Activated CD4-positive, alpha-beta memory T cell treated with anti-CD3 and anti-CD28 coated beads for 36 hours (primary cell): ENCODE measurements at regions not wholly inside any gene's neighbourhood (a gene's known extent, or its start where the extent isn't known, plus 50 kb on each side); places are given as distances from the start of the nearest gene placed in this dataset.

ENCODE experiments used
- CTCF ChIA-PET: fragments of 350-600 bp; sonication (Branson Sonifier 250); formaldehyde crosslinking; loops from one replicate; lab custom pipeline; 2021; ENCODE audit warnings: antibody characterized with exemption, inconsistent platforms; lab: Charles Lee
- POLR2A ChIA-PET: fragments of 350-600 bp; sonication (Branson Sonifier 250); formaldehyde crosslinking; loops from one replicate; lab custom pipeline; 2021; ENCODE audit warnings: antibody characterized with exemption; lab: Charles Lee
- DNase-seq: peaks from one replicate; pipeline ENCODE4 v3.0.0-alpha.2; 2020
- H3K27ac Mint-ChIP-seq: one replicate; pipeline ENCODE4 v1.8.0; 2021; ENCODE audit warnings: mixed read lengths
- H3K27me3 Mint-ChIP-seq: one replicate; pipeline ENCODE4 v1.8.0; 2021; ENCODE audit warnings: mixed read lengths
- H3K36me3 Mint-ChIP-seq: one replicate; pipeline ENCODE4 v1.8.0; 2021; ENCODE audit warnings: mixed read lengths
- H3K4me1 Mint-ChIP-seq: one replicate; pipeline ENCODE4 v1.8.0; 2021; ENCODE audit warnings: low read depth, mixed read lengths
- H3K4me3 Mint-ChIP-seq: one replicate; pipeline ENCODE4 v1.8.0; 2021; ENCODE audit warnings: mild to moderate bottlenecking, mixed read lengths
- H3K9me3 Mint-ChIP-seq: one replicate; pipeline ENCODE4 v1.8.0; 2021; ENCODE audit warnings: mixed read lengths
- intact Hi-C: fragments of 100-400 bp; cut with micrococcal nuclease; formaldehyde crosslinking; loops from one replicate; pipeline ENCODE4 v1.15.1; 2023

- CTCF ChIA-PET: no interaction called here
- DNase-seq: no peak
- H3K36me3 Mint-ChIP-seq: no peaks in the 10 kb centered on the region
- no peaks in the 10 kb centered on the region for H3K9me3 Mint-ChIP-seq
- POLR2A ChIA-PET: no interaction called here
- H3K4me1 Mint-ChIP-seq: no peaks in the 10 kb centered on the region
- intact Hi-C loops: no loop called here
- H3K4me3 Mint-ChIP-seq: no peak overlapping the region
- H3K27ac Mint-ChIP-seq: no peak overlapping the region
- H3K27me3 Mint-ChIP-seq: peaks cover 2% of the 10 kb centered on the region
These were observed 72.5 kb upstream of the DAB2 start for GRCh38 chr5:39497322-39497721.

- Mint-ChIP-seq H3K4me3 (no peak overlapping the region), H3K36me3 (no peaks in the 10 kb centered on the region), H3K4me1 (no peaks in the 10 kb centered on the region)
These were observed 70.4 kb upstream of the DAB2 start for GRCh38 chr5:39495227-39495626.

GRCh38 chr5:39494534-39494933 lies 69.8 kb upstream of the DAB2 start:
- intact Hi-C loops: no loop called here
- H3K36me3 Mint-ChIP-seq: no peaks in the 10 kb centered on the region

More at GRCh38 chr5:39495227-39495626, 70.4 kb upstream of the DAB2 start:
- H3K27me3 Mint-ChIP-seq: peaks cover 2% of the 10 kb centered on the region
- H3K27ac Mint-ChIP-seq: no peak overlapping the region
- POLR2A ChIA-PET: no interaction called here
- peaks cover 9% of the 10 kb centered on the region for H3K9me3 Mint-ChIP-seq
- intact Hi-C loops: no loop called here
- no peak for DNase-seq
- CTCF ChIA-PET: no interaction called here

GRCh38 chr5:39494107-39494510 lies 69.3 kb upstream of the DAB2 start:
- H3K9me3 Mint-ChIP-seq: peaks cover 16% of the 10 kb centered on the region
- intact Hi-C loops: no loop called here
- DNase-seq: no peak
- H3K36me3 Mint-ChIP-seq: no peaks in the 10 kb centered on the region
- H3K4me3 Mint-ChIP-seq: no peak overlapping the region
- POLR2A ChIA-PET: no interaction called here
- no peak overlapping the region for H3K27ac Mint-ChIP-seq
- H3K27me3 Mint-ChIP-seq: peaks cover 2% of the 10 kb centered on the region
- H3K4me1 Mint-ChIP-seq: no peaks in the 10 kb centered on the region
- CTCF ChIA-PET: no interaction called here

More at GRCh38 chr5:39494534-39494933, 69.8 kb upstream of the DAB2 start:
- Mint-ChIP-seq H3K4me3 (no peak overlapping the region), H3K27me3 (peaks cover 2% of the 10 kb centered on the region), H3K4me1 (no peaks in the 10 kb centered on the region), H3K27ac (no peak overlapping the region), H3K9me3 (peaks cover 15% of the 10 kb centered on the region)
- ChIA-PET POLR2A (no interaction called here), CTCF (no interaction called here)
- DNase-seq: no peak

GRCh38 chr5:39491210-39491609 lies 66.4 kb upstream of the DAB2 start:
- DNase-seq: no peak
- H3K36me3 Mint-ChIP-seq: no peaks in the 10 kb centered on the region
- ChIA-PET POLR2A (no interaction called here), CTCF (no interaction called here)
- H3K27me3 Mint-ChIP-seq: no peaks in the 10 kb centered on the region
- H3K4me1 Mint-ChIP-seq: no peaks in the 10 kb centered on the region
- intact Hi-C loops: no loop called here
- no peak overlapping the region for H3K27ac Mint-ChIP-seq
- peaks cover 16% of the 10 kb centered on the region for H3K9me3 Mint-ChIP-seq
- H3K4me3 Mint-ChIP-seq: no peak overlapping the region

GRCh38 chr5:39489263-39489662 lies 64.5 kb upstream of the DAB2 start:
- peaks cover 16% of the 10 kb centered on the region for H3K9me3 Mint-ChIP-seq
- no peaks in the 10 kb centered on the region for H3K4me1 Mint-ChIP-seq
- POLR2A ChIA-PET: no interaction called here
- H3K36me3 Mint-ChIP-seq: no peaks in the 10 kb centered on the region
- peaks cover 2% of the 10 kb centered on the region for H3K27me3 Mint-ChIP-seq
- DNase-seq: no peak
- intact Hi-C loops: no loop called here
- CTCF ChIA-PET: no interaction called here
- H3K27ac Mint-ChIP-seq: no peak overlapping the region
- no peak overlapping the region for H3K4me3 Mint-ChIP-seq

- H3K9me3 Mint-ChIP-seq: peaks cover 16% of the 10 kb centered on the region
- CTCF ChIA-PET: interaction anchor here (1.0 kb wide), 1 partner anchor 111 kb away, joined by 4 read pairs; no protein-coding TSS in a partner anchor
- intact Hi-C loops: no loop called here
- POLR2A ChIA-PET: no interaction called here
- no peak overlapping the region for H3K4me3 Mint-ChIP-seq
- no peak for DNase-seq
- H3K27ac Mint-ChIP-seq: no peak overlapping the region
- H3K36me3 Mint-ChIP-seq: no peaks in the 10 kb centered on the region
- H3K4me1 Mint-ChIP-seq: no peaks in the 10 kb centered on the region
- H3K27me3 Mint-ChIP-seq: peaks cover 5% of the 10 kb centered on the region
These were observed 62.0 kb upstream of the DAB2 start for GRCh38 chr5:39486790-39487189.

- ChIA-PET POLR2A (no interaction called here), CTCF (interaction anchor here (1.0 kb wide), 1 partner anchor 111 kb away, joined by 4 read pairs; no protein-coding TSS in a partner anchor)
- Mint-ChIP-seq H3K27ac (no peak overlapping the region), H3K9me3 (peaks cover 14% of the 10 kb centered on the region), H3K4me1 (no peaks in the 10 kb centered on the region), H3K4me3 (no peak overlapping the region), H3K27me3 (peaks cover 5% of the 10 kb centered on the region), H3K36me3 (no peaks in the 10 kb centered on the region)
- intact Hi-C loops: no loop called here
- no peak for DNase-seq
These were observed 61.6 kb upstream of the DAB2 start for GRCh38 chr5:39486361-39486760.

- CTCF ChIA-PET: no interaction called here
- peaks cover 5% of the 10 kb centered on the region for H3K27me3 Mint-ChIP-seq
These were observed 60.3 kb upstream of the DAB2 start for GRCh38 chr5:39485079-39485478.

GRCh38 chr5:39484673-39485072 lies 59.9 kb upstream of the DAB2 start:
- H3K4me1 Mint-ChIP-seq: no peaks in the 10 kb centered on the region
- no peak overlapping the region for H3K27ac Mint-ChIP-seq
- DNase-seq: no peak
- peaks cover 5% of the 10 kb centered on the region for H3K27me3 Mint-ChIP-seq
- intact Hi-C loops: no loop called here
- ChIA-PET CTCF (no interaction called here), POLR2A (no interaction called here)
- H3K9me3 Mint-ChIP-seq: peaks cover 3% of the 10 kb centered on the region
- H3K36me3 Mint-ChIP-seq: no peaks in the 10 kb centered on the region
- H3K4me3 Mint-ChIP-seq: no peak overlapping the region

More at GRCh38 chr5:39485079-39485478, 60.3 kb upstream of the DAB2 start:
- DNase-seq: no peak
- no peak overlapping the region for H3K4me3 Mint-ChIP-seq
- H3K4me1 Mint-ChIP-seq: no peaks in the 10 kb centered on the region
- no peaks in the 10 kb centered on the region for H3K36me3 Mint-ChIP-seq
- peaks cover 7% of the 10 kb centered on the region for H3K9me3 Mint-ChIP-seq
- intact Hi-C loops: no loop called here
- no peak overlapping the region for H3K27ac Mint-ChIP-seq
- POLR2A ChIA-PET: no interaction called here

- Mint-ChIP-seq H3K4me3 (no peak overlapping the region), H3K9me3 (no peaks in the 10 kb centered on the region), H3K27ac (no peak overlapping the region), H3K36me3 (no peaks in the 10 kb centered on the region), H3K27me3 (peaks cover 7% of the 10 kb centered on the region), H3K4me1 (no peaks in the 10 kb centered on the region)
- intact Hi-C loops: no loop called here
- CTCF ChIA-PET: no interaction called here
- POLR2A ChIA-PET: no interaction called here
- DNase-seq: no peak
These were observed 57.3 kb upstream of the DAB2 start for GRCh38 chr5:39482098-39482497.

- Mint-ChIP-seq H3K4me1 (no peaks in the 10 kb centered on the region), H3K27ac (no peak overlapping the region), H3K27me3 (peaks cover 11% of the 10 kb centered on the region), H3K9me3 (no peaks in the 10 kb centered on the region), H3K4me3 (no peak overlapping the region), H3K36me3 (no peaks in the 10 kb centered on the region)
- ChIA-PET POLR2A (no interaction called here), CTCF (no interaction called here)
- no peak for DNase-seq
- intact Hi-C loops: no loop called here
These were observed 54.8 kb upstream of the DAB2 start for GRCh38 chr5:39479537-39479936.

- H3K4me1 Mint-ChIP-seq: no peaks in the 10 kb centered on the region
- H3K27me3 Mint-ChIP-seq: peaks cover 12% of the 10 kb centered on the region
- H3K36me3 Mint-ChIP-seq: no peaks in the 10 kb centered on the region
- ChIA-PET POLR2A (no interaction called here), CTCF (no interaction called here)
- no peak overlapping the region for H3K4me3 Mint-ChIP-seq
- H3K9me3 Mint-ChIP-seq: no peaks in the 10 kb centered on the region
- no peak for DNase-seq
- intact Hi-C loops: no loop called here
- H3K27ac Mint-ChIP-seq: no peak overlapping the region
These were observed 54.1 kb upstream of the DAB2 start for GRCh38 chr5:39478863-39479262.
